ENCODE measurements at regions not wholly inside any gene's neighbourhood (a gene's known extent, or its start where the extent isn't known, plus 50 kb on each side); places are given as distances from the start of the nearest gene placed in this dataset.

DNA sequence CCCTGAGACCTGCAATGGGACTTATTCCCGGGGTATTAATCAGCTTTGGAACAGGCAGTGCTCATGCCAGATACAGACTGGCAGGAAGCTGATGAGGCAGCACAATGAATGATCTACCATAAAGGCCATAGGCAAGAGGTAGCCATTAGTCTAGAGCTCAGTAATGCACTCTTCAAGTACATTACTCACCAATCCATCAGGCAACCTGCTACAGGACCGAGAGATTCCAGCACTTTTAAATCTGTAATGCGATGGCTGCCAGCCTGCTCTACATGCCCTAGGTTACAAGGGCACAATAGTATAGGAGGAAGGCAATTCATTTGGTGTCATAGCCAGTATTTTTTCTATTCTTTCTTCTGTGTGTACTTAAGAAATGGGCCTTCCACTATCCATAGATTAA lies 217.8 kb upstream of the PMFBP1 start:
- TF ChIP-seq, protein P1, sequence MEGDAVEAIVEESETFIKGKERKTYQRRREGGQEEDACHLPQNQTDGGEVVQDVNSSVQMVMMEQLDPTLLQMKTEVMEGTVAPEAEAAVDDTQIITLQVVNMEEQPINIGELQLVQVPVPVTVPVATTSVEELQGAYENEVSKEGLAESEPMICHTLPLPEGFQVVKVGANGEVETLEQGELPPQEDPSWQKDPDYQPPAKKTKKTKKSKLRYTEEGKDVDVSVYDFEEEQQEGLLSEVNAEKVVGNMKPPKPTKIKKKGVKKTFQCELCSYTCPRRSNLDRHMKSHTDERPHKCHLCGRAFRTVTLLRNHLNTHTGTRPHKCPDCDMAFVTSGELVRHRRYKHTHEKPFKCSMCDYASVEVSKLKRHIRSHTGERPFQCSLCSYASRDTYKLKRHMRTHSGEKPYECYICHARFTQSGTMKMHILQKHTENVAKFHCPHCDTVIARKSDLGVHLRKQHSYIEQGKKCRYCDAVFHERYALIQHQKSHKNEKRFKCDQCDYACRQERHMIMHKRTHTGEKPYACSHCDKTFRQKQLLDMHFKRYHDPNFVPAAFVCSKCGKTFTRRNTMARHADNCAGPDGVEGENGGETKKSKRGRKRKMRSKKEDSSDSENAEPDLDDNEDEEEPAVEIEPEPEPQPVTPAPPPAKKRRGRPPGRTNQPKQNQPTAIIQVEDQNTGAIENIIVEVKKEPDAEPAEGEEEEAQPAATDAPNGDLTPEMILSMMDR (IDR thresholded peaks at IDR 0.05), result no peak
- DNase-seq (no peak), ATAC-seq (no peak)
- intact Hi-C loops (cut with DNase I), result no loop called here
- Histone ChIP-seq H3K4me1 (no peaks in the 10 kb centered on the region), H3K4me3 (no peak overlapping the region), H3K9me3 (peaks cover 15% of the 10 kb centered on the region), H3K36me3 (ENCODE audit: insufficient read depth in 1 of 2, low read depth in 1 of 2) (no peaks in the 10 kb centered on the region), H3K27me3 (ENCODE audit: insufficient read depth in 3 of 3, low read length in 2 of 3) (no peaks in the 10 kb centered on the region), H3K27ac (no peak overlapping the region)
- WGBS, 3 donors, result 95 to 97% (median 97%) methylated on average over 3 of the region's 3 CpGs

DNA sequence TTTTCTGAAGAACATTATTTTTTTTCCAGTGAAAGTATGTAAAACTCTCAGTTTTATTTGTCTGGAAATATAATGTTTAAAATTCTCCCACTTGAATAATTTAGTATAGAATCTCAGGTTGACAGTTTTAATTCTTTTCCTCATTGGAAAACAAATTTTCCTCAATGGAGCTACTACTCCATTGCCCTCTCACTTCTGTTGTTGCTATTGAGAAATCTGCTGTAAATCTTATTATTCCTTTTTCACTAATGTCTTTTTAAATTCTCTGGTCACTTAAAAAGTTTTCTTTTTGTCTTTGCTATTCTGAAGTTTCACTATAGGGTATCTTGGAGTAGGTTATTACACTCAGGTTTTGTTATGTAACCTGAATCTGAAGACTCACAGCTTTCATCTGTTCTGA lies 216.1 kb upstream of the PMFBP1 start:
- TF ChIP-seq, protein P1 (IDR thresholded peaks at IDR 0.05), result no peak
- H3K36me3 ChIP-seq (ENCODE audit: insufficient read depth in 1 of 2, low read depth in 1 of 2), result no peaks in the 10 kb centered on the region
- H3K4me1 ChIP-seq, result no peaks in the 10 kb centered on the region
- peaks cover 15% of the 10 kb centered on the region for H3K9me3 ChIP-seq
- intact Hi-C loops (cut with DNase I), result no loop called here
- H3K27ac ChIP-seq, result no peak overlapping the region
- H3K27me3 ChIP-seq (ENCODE audit: insufficient read depth in 3 of 3, low read length in 2 of 3), result no peaks in the 10 kb centered on the region
- H3K4me3 ChIP-seq, result no peak overlapping the region
- ATAC-seq, result no peak
- DNase-seq, result no peak

DNA sequence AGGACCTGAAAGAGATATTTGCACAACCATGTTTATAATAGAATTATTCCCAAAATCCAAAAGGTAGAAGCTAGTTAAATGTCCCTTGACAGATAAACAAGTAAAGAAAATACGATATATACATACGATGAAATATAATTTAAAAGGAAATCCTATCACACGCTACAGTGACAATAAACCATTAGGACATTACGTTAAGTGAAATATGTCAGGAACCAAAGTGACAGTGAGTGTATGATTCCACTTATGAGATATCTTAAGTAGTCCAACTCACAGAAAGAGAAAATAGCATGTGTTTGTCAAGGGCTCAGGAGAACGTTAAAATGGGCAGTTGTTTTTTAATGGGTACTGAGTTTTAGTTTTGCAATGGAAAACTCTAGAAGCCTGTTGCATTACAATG lies 212.7 kb upstream of the PMFBP1 start:
- no peak for DNase-seq
- WGBS, 3 donors, result 93 to 97% (median 95%) methylated on average over 5 of the region's 5 CpGs
- peaks cover 15% of the 10 kb centered on the region for H3K9me3 ChIP-seq
- TF ChIP-seq, protein P1 (IDR thresholded peaks at IDR 0.05), result no peak
- no peak for ATAC-seq
- H3K36me3 ChIP-seq (ENCODE audit: insufficient read depth in 1 of 2, low read depth in 1 of 2), result no peaks in the 10 kb centered on the region
- no peaks in the 10 kb centered on the region for H3K4me1 ChIP-seq
- H3K27me3 ChIP-seq (ENCODE audit: insufficient read depth in 3 of 3, low read length in 2 of 3), result no peaks in the 10 kb centered on the region
- H3K4me3 ChIP-seq, result no peak overlapping the region
- intact Hi-C loops (cut with DNase I), result no loop called here
- H3K27ac ChIP-seq, result no peak overlapping the region

DNA sequence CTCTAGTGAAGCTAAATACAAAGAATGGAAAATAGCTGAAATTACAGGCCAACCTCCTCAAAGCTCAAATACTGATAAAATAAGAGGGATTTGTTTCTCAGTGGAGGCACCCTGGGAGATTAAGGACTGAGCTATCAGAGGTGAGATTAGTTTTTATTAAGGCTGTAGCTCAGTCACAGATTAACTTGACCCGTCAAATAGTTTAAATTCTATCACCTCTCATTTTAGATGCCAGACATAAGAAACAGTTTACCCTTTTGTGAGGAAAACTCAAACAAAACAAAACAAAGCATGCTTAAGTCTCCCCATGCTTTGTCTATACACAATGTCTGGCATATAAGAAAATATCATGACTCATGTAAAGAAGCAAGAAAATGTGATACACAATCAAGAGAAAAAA lies 208.3 kb upstream of the PMFBP1 start:
- TF ChIP-seq, protein P1 (IDR thresholded peaks at IDR 0.05), result no peak
- intact Hi-C loops (cut with DNase I), result no loop called here

DNA sequence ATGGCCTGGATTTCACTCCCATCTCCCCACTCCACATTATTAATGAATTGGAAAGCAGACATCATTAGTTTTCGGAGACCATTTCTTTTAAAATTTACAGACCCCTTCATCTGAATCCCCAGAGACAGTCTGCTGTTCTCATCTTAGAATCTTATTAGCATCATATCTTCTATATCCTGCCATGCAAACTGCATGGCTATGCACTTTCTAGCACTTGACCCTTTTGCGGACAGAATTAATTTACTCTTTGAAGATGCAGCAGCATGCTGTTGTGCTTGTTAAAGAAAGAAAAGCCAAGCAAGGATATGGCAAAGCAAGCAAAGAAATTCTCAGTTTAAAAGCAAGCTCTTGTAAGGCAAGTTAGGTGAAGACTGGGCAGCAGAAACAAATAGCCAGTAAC lies 201.2 kb upstream of the PMFBP1 start:
- no peaks in the 10 kb centered on the region for H3K4me1 ChIP-seq
- intact Hi-C loops (cut with DNase I), result no loop called here
- 90 to 97% (median 90%) methylated on average over 2 of the region's 2 CpGs for WGBS, 3 donors

More for the DNA sequence above, 208.3 kb upstream of the PMFBP1 start:
- 65 to 73% (median 66%) methylated on average over 1 of the region's 1 CpG for WGBS, 3 donors
- H3K4me3 ChIP-seq, result no peak overlapping the region
- DNase-seq (no peak), ATAC-seq (no peak)
- no peaks in the 10 kb centered on the region for H3K9me3 ChIP-seq
- H3K27ac ChIP-seq, result no peak overlapping the region
- no peaks in the 10 kb centered on the region for H3K27me3 ChIP-seq (ENCODE audit: insufficient read depth in 3 of 3, low read length in 2 of 3)
- no peaks in the 10 kb centered on the region for H3K4me1 ChIP-seq
- no peaks in the 10 kb centered on the region for H3K36me3 ChIP-seq (ENCODE audit: insufficient read depth in 1 of 2, low read depth in 1 of 2)

More for the DNA sequence above, 201.2 kb upstream of the PMFBP1 start:
- no peaks in the 10 kb centered on the region for H3K9me3 ChIP-seq
- no peak overlapping the region for H3K4me3 ChIP-seq
- H3K27ac ChIP-seq, result no peak overlapping the region
- TF ChIP-seq, protein P1 (IDR thresholded peaks at IDR 0.05), result no peak
- DNase-seq, result no peak
- no peaks in the 10 kb centered on the region for H3K27me3 ChIP-seq (ENCODE audit: insufficient read depth in 3 of 3, low read length in 2 of 3)
- H3K36me3 ChIP-seq (ENCODE audit: insufficient read depth in 1 of 2, low read depth in 1 of 2), result no peaks in the 10 kb centered on the region
- no peak for ATAC-seq
